Left kidney (tissue), 1 donor: ENCODE measurements at regions not wholly inside any gene's neighbourhood (a gene's known extent, or its start where the extent isn't known, plus 50 kb on each side); places are given as distances from the start of the nearest gene placed in this dataset.
A peak's percentile ranks its signal among the peaks of the same experiment; 100 is the strongest.
"Not testable (repeated sequence)": the region's sequence is repeated elsewhere in the genome, so short reads cannot be mapped to it uniquely, and the experiment has no call there.

Experiments
- DNase-seq: peaks from one replicate; pipeline ENCODE4 v3.0.0-alpha.2; 2013

DNA sequence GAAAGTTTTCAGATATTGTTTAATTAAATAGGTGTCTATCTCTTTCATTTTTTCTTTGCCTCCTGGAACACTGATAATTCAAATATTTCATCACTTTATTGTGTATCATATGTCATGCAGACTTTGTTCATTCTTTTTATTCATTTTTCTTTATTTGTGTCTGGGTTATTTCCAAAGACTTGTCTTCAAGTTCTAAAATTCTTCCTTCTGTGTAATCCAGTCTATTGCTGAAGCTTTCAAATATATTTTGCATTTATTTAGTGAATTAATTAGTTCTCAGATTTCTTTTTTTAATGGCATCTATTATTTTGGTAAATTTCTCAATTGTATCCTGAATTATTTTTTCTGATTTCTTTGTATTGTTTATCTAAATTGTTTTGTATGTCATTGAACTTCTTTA lies 70.1 kb downstream of the ZNF330 start:
- no peak for DNase-seq

DNA sequence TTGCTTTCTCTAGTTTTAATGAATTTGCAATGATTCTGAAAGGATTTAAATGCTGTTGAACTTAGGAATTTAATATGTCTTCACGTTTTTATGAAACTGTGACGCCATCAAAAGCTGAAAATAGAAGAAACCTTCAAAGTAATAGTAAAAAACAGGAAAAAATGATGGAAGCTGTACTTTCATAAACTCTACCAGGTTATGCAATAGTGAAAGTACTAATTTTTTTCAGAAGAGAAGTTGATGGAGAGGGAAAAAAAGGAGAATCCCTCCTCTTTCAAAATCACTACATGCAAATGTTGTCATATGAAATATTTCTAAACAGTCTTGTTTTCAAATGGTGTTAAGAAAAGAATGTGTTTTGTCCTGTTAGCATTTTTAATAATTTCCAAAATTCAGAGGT lies 73.6 kb downstream of the ZNF330 start:
- DNase-seq: no peak

DNA sequence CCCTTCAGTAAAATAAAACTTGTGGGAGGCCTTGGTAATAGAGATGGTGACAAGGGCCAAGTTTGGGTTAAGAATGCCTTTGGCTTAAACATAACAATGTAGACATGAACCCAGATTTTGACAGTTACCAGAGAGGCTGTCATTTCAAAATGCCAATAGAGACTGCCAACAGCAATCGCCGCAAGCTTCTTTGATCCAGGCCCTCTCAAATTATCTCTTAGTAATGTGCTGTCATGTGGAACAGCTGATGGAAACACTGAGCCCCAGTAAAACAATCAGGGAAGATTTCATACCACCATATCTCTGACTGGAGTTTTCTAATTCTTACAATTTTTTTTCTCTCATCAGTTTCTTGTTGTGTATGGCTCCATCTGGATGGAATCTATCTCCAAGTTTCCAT lies 80.5 kb downstream of the ZNF330 start:
- DNase-seq: no peak

DNA sequence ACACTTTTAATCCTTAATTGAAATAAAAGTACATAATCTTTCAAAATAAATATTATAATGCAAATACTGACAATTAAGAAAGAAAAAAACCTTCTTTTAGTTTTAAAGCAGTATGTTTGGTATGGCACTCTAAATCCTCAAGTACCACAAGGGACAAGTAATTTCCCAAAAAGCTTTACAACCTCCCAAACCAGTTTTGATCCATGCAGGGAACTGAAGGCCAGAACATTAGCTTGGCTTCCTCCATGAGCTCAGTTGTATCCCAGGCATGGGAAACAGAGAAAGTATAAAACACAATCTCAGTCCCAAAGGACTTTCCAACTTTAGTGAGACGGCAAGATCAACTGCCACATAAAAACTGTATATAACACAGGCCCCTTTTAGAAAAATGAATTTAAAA lies 82.2 kb downstream of the ZNF330 start:
- no peak for DNase-seq

DNA sequence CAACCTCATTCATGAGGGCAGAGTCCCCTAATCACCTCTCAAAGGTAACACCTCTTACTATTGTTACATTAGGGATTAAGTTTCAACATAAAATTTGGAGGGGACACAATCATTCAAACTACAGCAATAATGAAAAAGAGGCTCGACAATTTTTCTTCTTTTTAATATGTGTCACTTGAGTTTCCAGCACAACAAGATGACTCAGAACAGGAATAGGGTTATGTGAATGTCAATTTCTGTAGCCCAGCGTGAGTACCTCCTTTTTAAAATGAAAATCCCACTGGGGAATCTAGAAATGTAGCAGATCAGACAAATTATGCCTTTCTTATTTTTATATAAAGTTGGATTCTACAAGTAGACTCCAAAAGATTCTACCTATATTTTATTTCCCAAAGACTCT lies 83.7 kb downstream of the ZNF330 start:
- no peak for DNase-seq

DNA sequence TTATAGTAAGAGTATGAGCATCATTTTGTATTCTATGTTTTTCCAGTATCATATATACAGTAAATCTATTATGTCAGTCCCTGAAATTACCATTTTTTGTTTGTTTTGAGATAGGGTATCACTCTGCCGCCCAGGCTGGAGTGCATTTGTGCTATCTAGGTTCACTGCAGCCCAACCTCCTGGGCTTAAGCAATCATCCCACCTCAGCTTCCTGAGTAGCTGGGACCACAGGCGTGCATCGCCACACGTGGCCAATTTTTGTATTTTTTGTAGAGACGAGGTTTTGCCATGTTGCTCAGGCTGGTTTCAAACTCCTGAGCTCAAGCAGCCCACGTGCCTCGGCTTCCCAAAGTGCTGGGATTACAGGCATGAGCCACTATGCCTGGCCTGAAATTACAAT lies 85.6 kb downstream of the ZNF330 start:
- no peak for DNase-seq

DNA sequence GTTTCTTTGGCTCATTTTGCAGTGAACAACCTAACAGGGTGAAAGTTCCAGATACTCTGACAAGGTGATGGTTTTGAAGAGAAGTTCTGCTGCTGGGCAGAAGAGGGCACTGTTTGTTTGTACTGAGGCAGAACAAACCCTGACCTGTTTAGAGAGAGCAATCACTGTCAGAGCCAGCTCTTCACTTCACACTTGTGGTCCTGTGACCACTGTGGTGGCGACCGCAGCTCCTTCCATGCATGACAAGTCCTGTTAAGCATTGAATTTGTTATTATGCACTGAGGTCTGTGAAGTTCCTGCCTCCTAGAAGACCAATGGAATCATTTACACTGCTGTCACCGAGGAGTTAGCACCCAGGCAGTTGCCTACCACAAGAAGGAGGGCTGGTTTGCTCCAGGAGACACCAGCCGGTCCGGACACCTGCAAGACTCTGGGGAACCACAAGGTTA lies 86.6 kb downstream of the ZNF330 start:
- peak; percentile 39 for DNase-seq

DNA sequence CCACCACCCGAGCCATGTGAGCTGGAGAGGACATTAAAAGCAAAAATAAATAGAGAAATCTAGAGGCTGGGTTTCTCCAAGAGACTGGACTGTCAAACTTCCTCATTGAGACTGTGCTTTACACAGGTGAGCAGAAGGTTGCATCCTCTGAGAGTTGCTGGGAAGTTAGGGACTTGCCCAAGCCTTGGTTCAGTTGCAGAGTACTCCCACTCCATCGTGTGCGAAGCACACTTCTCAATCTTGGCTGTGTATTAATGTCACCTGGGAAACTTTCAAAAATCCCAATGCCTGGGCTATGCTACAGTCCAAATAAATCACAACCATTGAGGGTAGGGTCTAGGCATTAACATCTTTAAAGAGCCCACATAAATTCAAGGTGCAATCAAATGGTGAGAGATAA lies 89.2 kb downstream of the ZNF330 start:
- no peak for DNase-seq

DNA sequence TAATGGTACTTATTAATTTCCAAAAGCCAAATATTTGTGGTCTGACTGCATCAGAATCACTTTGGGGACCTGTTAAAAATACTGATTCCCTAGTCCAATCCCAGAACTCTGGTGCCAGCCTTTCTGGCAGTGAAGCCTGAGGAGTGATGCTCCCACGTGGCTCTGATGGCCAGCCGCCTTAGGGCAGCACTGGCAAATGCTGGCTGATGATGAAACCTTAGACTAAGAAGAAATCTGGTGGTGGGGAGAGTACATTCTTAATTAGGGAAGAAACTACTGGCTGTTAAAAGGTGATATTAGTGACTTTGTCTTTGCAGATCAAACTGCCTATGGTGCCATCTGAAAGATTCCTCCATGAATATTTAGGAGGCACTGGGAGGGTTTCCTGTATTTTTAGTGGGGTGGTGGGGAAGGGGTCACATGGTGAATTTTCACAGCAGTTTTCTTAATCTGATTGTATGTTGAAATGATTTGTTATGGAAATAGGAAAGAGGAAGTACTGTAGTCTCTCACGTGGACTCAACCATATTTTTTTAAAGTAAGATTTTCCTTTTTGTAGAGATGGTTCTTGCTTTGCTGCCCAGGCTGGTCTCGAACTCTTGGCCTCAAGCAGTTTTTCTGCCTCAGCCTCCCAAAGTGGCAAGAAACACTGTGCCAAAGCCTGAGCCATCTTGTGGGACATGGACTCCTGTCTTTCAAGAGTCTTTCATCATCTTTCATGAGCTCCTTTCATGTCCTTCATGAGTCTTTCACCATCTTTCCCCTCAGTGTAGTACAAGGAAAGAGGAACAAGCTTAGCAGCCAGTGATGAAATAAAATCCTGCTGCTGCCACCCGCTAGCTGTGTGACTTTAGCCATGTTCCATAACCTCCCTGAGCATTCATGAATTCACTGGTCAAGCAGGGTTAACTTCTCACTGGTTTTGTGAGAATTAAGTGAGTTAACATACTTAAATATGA lies 90.8 kb downstream of the ZNF330 start:
- DNase-seq: no peak

DNA sequence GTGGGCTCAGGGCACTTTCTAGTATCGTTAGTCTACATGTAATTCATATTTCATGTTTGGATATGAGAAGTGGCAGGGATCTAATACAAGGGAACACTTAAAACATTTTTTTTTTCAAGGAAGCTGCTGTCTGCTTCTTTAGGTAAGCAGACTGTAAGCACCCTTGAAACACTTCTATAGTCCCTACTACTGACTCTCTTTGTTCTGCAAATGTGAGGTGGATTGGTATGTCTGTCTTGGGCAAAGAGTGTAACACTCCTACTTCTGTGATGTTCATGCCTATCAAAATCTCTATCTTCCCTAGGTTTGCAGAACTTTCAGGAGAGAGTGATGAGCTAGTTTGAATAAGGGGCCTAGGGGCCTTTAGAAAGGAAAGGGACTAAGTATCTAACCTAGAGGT lies 93.9 kb downstream of the ZNF330 start:
- no peak for DNase-seq

DNA sequence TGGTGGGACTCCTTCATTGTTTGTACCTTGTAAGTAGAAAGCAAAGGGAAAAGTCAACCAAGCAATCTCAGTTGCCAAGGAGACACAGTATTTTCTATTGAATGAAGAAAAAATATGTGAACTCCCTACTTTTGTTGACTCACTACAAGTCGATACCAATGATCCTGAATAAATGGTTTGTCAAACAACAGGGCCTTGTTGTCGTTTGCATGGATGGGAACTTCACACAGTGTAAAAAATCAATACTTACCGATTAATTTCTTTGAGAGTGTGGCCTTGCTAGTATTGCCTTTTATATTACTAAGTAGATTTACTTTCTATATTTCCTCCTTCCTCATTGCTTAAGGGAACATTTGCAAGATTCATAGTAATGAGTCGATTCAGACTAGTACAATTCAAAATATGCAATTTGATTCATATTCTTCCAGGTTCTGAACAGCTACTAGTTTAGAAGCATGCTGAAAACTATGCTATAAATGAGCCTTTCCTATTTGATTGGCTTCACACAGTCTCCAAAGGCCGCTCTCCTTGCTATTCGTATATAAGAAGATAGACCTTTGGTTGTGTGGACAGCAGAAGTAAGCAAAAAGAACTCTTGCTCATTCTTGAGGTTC lies 108.0 kb downstream of the ZNF330 start:
- no peak for DNase-seq

DNA sequence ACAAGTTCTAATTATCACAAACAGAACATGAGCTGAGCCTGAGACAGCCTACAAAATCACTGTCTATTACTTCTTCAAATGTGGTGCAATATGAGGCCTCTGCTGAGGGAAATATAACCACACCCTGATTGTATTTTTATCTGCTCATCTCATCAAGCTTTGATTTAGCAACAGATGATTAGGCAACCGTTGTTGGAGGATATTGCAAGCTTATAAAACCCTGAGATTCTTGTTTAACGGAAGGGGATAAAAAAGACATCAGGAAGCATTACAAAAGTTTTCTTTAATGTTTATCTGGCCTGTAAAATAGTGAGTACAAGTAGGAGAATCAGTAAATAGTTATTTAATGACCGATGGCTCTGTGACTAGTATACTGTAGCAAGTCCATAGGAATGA lies 108.5 kb downstream of the ZNF330 start:
- no peak for DNase-seq

DNA sequence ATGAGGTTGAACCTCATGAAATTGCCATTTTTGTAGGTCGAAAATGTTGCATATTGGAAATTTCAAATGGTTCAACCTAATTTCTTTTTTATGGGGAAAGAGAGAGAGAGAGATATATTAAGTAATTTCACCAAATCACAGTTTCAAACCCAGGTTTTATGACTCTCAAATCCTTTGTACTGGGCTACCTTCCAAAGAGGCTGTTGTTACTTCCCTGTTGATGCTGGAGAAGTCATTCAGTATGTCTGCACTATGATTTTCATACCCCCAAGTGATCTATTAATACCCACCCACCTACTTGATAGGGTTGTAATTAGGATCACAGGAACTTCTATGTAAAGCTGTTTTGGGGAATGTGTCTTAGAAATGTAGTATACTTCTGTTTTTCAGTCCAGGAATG lies 109.9 kb downstream of the ZNF330 start:
- no peak for DNase-seq

DNA sequence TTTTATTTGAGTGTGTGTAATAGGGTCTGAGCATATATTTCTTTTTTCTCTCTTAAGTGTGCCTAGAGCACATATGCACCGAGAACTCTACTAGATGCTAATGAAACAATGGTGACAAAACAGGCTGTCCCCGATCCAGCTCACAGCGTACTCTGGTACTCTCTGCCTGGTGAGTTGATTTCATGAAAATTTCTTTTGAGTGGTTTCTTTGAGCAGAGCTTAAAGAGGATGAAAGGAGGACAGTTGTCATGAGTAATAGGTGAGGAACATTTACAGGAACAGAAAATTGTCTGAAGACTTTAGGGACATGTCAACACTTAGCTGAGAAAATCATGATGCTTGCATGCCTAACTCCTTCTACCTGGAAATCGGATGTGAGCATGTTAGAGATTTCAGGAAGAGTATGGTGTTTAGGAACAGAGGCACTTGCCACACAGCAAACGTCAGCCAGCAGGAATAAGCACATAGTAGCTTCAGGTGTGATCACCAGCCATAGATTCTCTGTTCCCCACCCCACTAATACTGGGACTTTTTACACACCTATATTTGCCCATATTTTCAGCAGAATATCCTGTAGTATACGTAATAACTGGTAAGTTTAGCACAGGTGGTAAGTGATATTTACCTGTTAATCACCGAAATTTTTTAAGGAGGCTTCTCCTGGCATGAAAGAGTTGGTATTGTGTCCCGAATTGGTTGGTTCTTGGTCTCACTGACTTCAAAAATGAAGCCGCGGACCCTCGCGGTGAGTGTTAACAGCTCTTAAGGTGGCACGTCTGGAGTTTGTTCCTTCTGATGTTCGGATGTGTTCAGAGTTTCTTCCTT lies 111.1 kb downstream of the ZNF330 start:
- no peak for DNase-seq

DNA sequence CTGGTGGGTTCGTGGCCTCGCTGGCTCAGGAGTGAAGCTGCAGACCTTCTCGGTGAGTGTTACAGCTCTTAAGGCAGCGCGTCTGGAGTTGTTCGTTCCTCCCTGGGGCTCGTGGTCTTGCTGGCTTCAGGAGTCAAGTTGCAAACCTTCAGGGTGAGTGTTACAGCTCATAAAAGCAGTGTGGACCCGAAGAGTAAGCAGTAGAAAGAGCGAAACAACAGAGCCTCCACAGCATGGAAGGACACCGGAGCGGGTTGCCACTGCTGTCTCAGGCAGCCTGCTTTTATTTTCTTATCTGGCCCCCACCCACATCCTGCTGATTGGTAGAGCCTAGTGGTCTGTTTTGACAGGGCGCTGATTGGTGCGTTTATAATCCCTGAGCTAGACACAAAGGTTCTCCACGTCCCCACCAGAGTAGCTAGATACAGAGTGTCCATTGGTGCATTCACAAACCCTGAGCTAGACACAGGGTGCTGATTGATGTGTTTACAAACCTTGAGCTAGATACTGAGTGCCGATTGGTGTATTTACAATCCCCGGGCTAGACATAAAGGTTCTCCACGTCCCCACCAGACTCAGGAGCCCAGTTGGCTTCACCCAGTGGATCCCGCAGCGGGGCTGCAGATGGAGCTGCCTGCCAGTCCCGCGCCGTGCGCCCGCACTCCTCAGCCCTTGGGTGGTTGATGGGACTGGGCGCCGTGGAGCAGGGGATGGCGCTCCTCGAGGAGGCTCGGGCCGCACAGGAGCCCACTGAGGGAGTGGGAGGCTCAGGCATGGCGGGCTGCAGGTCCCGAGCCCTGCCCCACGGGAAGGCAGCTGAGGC lies 111.9 kb downstream of the ZNF330 start:
- not testable (repeated sequence) for DNase-seq

DNA sequence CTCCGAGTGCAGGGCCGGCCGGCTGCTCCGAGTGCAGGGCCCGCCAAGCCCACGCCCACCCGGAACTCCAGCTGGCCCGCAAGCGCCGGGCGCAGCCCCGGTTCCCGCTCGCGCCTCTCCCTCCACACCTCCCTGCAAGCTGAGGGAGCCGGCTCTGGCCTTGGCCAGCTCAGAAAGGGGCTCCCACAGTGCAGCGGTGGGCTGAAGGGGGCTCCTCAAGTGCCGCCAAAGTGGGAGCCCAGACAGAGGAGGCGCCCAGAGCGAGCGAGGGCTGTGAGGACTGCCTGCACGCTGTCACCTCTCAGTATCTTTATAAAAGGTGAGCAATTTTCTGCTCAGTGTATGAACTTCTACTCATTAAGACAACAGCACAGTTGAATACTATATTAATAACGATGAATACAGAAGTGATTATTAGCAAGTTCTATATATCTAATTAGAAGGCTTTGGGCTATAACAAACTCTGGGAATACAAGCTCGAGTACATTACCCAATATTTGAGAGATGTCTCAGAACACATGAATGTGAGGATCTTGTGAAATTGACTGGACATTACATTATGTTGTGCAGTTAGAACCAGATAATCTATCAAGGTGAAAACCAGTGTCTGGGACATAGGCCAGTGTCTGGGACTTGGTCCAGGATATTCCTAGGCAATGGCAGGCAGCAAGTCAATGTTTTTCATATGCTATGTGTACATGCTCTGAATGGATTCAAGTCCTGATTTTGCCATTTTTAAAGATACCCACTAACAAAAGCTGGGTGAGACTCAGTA lies 112.9 kb downstream of the ZNF330 start:
- DNase-seq: not testable (repeated sequence)

DNA sequence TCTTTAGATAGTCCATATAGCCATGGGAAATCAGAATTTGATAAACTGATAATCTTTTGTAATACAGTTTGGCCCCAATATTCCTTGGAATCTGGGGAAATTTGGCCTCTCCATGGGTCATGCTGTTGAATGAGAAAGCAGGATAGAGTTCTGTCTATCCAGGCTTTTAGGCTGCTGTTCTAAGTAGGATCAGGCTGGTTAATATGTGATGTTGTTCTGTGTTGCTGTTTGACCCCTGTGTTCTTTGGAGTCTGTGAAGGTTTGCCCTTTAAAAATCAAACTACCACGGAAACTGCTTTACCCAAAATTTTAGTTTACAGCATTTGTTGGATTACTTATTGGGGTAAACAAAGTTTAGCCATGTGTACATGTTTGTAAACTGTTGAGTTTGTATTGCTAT lies 114.5 kb downstream of the ZNF330 start:
- DNase-seq: no peak

DNA sequence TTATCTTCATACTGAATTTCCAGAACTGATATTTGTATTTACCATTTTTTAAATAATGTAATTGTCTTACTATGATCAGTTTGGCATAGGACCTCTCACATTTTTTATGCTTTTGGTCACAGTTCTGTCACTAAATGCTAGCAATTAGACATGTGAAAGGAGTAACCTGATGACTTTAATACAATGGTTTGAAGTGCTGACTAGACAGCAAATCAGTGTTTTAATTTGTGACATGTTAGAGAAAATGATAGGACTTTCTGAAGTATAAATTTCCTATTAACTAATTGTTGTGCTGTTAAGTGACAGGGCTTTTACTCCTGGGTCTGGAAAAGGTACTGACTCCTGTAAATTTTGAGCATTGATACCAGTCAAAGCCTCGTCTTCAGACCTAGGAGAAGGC lies 117.5 kb downstream of the ZNF330 start:
- DNase-seq: no peak

DNA sequence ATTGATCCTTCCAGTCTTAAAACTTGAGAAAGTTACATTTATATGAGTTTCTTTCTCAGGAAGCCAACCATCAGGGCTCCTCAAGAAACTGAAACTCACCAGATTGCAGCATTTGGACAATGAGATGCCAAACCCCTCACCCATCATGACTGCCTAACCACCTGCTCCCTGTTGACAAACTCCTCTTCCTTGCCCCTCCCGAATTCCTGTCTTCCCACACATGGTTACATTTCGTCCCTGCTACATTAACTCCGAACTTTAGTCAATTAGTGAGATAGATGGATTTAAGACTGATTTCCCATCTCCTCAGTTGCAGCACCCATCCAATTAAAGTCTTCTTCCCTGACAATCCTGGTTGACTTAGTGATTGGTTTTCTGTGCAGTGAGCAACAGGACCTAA lies 118.7 kb downstream of the ZNF330 start:
- no peak for DNase-seq

DNA sequence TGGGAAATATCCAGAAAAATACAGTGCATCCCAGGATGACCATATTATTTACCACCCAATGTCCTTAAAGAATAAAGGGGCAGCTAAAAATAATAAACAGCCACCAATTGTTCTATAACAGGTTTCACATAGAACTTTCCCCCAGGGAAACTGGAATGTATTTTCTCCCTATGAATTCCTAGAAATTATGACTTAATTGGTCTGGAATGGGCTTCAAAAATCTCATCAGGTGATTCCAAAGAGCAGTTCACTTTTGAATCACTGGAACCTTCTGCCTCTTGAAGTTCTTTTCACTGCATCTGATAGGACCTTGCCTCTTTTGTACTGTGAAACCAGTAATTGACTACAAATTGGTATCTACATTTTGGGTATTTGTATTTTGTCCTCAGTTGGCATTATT lies 119.3 kb downstream of the ZNF330 start:
- DNase-seq: no peak

DNA sequence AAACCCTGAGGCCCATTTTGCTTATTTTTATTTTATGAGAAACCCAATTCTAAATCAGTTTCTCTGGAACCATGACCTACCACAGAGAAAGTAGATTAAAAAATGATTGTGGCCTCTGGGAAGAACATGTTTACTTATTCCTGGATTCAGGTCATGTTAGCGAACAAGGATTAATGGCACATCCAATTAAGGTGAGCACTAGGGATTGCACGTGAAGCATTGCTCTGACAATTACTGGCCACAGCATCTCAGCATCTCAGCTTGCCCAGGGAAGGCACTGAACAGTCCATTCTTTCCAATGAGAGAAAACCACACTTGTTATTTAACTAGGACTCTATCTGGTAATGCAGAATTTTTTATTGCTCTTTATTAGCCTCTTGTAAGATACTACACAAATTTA lies 119.8 kb downstream of the ZNF330 start:
- DNase-seq: no peak
